GM18858 (cell line): ENCODE measurements at regions not wholly inside any gene's neighbourhood (a gene's known extent, or its start where the extent isn't known, plus 50 kb on each side); places are given as distances from the start of the nearest gene placed in this dataset.

ENCODE experiments used
- ATAC-seq: cut with Tn5 transposase; IDR thresholded peaks from one replicate; pipeline ENCODE4 v1.9.1; 2021; ENCODE audit not compliant: unreplicated experiment

GRCh38 chr6:169971081-169971861, 219.8 kb downstream of the ERMARD start:
- no peak for ATAC-seq

- no peak for ATAC-seq
These were observed 219.0 kb downstream of the ERMARD start for GRCh38 chr6:169970306-169970988.

- no peak for ATAC-seq
These were observed 218.1 kb downstream of the ERMARD start for GRCh38 chr6:169969372-169970099.

GRCh38 chr6:169968541-169969270, 217.3 kb downstream of the ERMARD start:
- no peak for ATAC-seq

GRCh38 chr6:169967687-169968086, 216.3 kb downstream of the ERMARD start:
- no peak for ATAC-seq

GRCh38 chr6:169966312-169967181, 215.1 kb downstream of the ERMARD start:
- ATAC-seq = no peak

GRCh38 chr6:169965657-169966311, 214.4 kb downstream of the ERMARD start:
- no peak for ATAC-seq

- no peak for ATAC-seq
These were observed 213.8 kb downstream of the ERMARD start for GRCh38 chr6:169965239-169965638.

- no peak for ATAC-seq
These were observed 213.2 kb downstream of the ERMARD start for GRCh38 chr6:169964486-169965180.

GRCh38 chr6:169963581-169964297, 212.3 kb downstream of the ERMARD start:
- ATAC-seq = no peak

GRCh38 chr6:169962604-169963469, 211.4 kb downstream of the ERMARD start:
- no peak for ATAC-seq

GRCh38 chr6:169961772-169962561, 210.5 kb downstream of the ERMARD start:
- ATAC-seq = no peak

- no peak for ATAC-seq
These were observed 209.6 kb downstream of the ERMARD start for GRCh38 chr6:169960886-169961611.

- no peak for ATAC-seq
These were observed 209.1 kb downstream of the ERMARD start for GRCh38 chr6:169960521-169960885.

GRCh38 chr6:169960003-169960344, 208.6 kb downstream of the ERMARD start:
- ATAC-seq = no peak
